Esophagus muscularis mucosa (tissue), 4 donors: ENCODE measurements at regions not wholly inside any gene's neighbourhood (a gene's known extent, or its start where the extent isn't known, plus 50 kb on each side); places are given as distances from the start of the nearest gene placed in this dataset.

ENCODE experiments used
- DNase-seq: peaks from one replicate; pipeline ENCODE4 v3.0.0-alpha.2; 2017; ENCODE audit errors: extremely low spot score
- H3K27ac ChIP-seq, 4 donors: fragments of 200-600 bp; sonication (generic); replicated peaks in 1 of 4; 1 replicate in 3 of 4; 2 replicates in 1 of 4; pipeline ENCODE4 v1.5.1; 2016 to 2019; ENCODE audit warnings: mild to moderate bottlenecking in 1 of 4
- H3K27me3 ChIP-seq, 4 donors: fragments of 200-600 bp; sonication (generic); one replicate each; pipeline versions ENCODE4 v1.5.1 to v1.6.0; 2016 to 2019
- H3K36me3 ChIP-seq, 4 donors: fragments of 200-600 bp; sonication (generic); one replicate each; pipeline ENCODE4 v1.5.1; 2016 to 2019
- H3K4me1 ChIP-seq, 4 donors: fragments of 200-600 bp; sonication (generic); one replicate each; pipeline ENCODE4 v1.5.1; 2016 to 2019
- H3K4me3 ChIP-seq, 4 donors: fragments of 200-600 bp; sonication (generic); 1 replicate in 2 of 4; 2 replicates in 2 of 4; pipeline ENCODE4 v1.5.1; 2016 to 2019; ENCODE audit warnings: mild to moderate bottlenecking in 4 of 4, moderate library complexity in 1 of 4
- H3K9me3 ChIP-seq, 4 donors: fragments of 200-600 bp; sonication (generic); 1 replicate in 3 of 4; 2 replicates in 1 of 4; pipeline ENCODE4 v1.5.1; 2016 to 2019
- EP300 ChIP-seq: sonication (generic); formaldehyde crosslinking; IDR thresholded peaks from one replicate; pipeline ENCODE4 v1.6.1; 2017; ENCODE audit warnings: antibody characterized with exemption
- POLR2A ChIP-seq: fragments of 450-650 bp; IDR thresholded peaks from one replicate; pipeline ENCODE4 v1.6.1; 2017; ENCODE audit warnings: antibody characterized with exemption, moderate library complexity, mild to moderate bottlenecking, low read depth
- POLR2AphosphoS5 ChIP-seq, 2 donors: sonication (generic); formaldehyde crosslinking; IDR thresholded peaks; one replicate each; pipeline ENCODE4 v1.6.1; 2017; ENCODE audit warnings: antibody characterized with exemption in 2 of 2
- WGBS: methylation state at CpG from one replicate; pipeline ENCODE4 v1.1.5; 2018; 5-methylcytosine and 5-hydroxymethylcytosine counted together
- intact Hi-C: fragments of 100-400 bp; cut with DNase I; formaldehyde crosslinking; loops from one replicate; pipeline ENCODE4 v1.15.1; 2023
- TF ChIP-seq, protein P1 (sequence below), 3 experiments: fragments of 200-600 bp in 2 of 3; fragments of 450-650 bp in 1 of 3; sonication (generic) in 2 of 3; IDR thresholded peaks; one replicate each; pipeline ENCODE4 v1.5.1; 2017 to 2019; ENCODE audit warnings: antibody characterized with exemption in 3 of 3, mild to moderate bottlenecking in 2 of 3, moderate library complexity in 1 of 3

DNA sequence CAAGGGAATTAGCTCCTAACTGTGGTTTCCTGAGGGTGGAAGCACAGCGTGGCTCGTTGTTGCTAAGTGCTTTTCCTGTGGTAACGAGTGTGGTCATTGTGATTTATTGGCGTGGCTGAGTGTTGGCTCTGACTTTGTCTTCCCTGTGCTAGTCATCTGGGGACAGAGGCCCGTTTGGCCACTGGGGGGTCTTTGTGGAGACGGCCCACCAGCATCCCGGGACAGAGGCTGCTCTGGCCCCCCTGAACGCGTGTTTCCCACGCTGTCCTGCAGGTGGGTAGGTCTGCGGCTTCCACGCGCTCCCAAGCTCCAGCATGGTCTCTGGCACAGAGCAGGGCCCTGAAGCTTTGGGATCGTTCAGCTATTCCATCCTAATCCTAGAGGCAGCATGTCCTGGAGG lies 1040.0 kb downstream of the TBC1D22A start:
- H3K4me1 ChIP-seq: no peaks in the 10 kb centered on the region
- TF ChIP-seq EP300: no peak
- TF ChIP-seq POLR2A: no peak
- no peak for TF ChIP-seq POLR2AphosphoS5 (IDR thresholded peaks at IDR 0.05)
- TF ChIP-seq, protein P1, sequence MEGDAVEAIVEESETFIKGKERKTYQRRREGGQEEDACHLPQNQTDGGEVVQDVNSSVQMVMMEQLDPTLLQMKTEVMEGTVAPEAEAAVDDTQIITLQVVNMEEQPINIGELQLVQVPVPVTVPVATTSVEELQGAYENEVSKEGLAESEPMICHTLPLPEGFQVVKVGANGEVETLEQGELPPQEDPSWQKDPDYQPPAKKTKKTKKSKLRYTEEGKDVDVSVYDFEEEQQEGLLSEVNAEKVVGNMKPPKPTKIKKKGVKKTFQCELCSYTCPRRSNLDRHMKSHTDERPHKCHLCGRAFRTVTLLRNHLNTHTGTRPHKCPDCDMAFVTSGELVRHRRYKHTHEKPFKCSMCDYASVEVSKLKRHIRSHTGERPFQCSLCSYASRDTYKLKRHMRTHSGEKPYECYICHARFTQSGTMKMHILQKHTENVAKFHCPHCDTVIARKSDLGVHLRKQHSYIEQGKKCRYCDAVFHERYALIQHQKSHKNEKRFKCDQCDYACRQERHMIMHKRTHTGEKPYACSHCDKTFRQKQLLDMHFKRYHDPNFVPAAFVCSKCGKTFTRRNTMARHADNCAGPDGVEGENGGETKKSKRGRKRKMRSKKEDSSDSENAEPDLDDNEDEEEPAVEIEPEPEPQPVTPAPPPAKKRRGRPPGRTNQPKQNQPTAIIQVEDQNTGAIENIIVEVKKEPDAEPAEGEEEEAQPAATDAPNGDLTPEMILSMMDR (IDR thresholded peaks at IDR 0.05): no peak
- DNase-seq: no peak
- H3K4me3 ChIP-seq: no peak overlapping the region
- no peak overlapping the region for H3K27ac ChIP-seq
- H3K27me3 ChIP-seq: peaks cover 0 to 31% (median 0%) of the 10 kb centered on the region in 4 donors
- WGBS: 83% methylated on average over 14 of the region's 14 CpGs
- H3K36me3 ChIP-seq: no peaks in the 10 kb centered on the region
- H3K9me3 ChIP-seq: peaks cover 0 to 38% (median 8%) of the 10 kb centered on the region in 4 donors
- intact Hi-C loops: no loop called here

DNA sequence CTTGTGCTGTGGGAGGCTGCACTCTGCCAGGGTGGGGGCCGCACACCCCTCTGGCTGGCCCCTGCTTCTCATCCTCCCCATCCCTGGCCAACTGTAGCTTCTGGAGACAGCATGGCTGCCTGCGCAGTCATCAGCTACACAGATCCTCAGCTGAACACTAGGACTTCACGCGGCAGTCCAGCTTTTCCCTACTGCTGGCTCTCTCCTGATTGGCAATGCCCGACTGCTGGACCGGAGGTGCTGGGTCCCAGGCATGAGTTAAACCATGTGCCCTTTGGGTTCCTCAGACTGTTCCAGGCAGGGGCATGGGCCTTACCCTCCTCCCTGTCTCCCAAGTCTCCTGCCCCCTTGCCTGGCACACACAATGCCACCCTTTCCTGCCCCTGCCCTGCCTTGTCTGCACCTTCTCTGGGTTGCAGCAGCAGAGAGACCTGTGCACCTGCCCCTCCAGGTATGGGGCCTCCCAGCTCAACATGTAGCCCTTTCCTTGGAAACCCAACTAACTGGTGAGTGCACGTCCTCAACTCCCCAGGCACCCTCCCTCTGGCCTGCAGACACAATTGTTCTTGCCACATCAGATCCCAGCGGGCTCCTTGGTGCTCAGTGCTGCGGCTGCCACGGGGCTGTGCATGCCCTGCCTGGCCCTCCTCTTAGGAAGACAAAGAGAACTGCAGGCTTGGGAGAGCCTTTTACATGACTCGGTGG lies 1039.2 kb downstream of the TBC1D22A start:
- WGBS: 71% methylated on average over 8 of the region's 11 CpGs
- Histone ChIP-seq H3K27me3 (peaks cover 0 to 23% (median 0%) of the 10 kb centered on the region in 4 donors), H3K4me3 (no peak overlapping the region), H3K36me3 (no peaks in the 10 kb centered on the region), H3K27ac (no peak overlapping the region), H3K9me3 (peaks cover 0 to 38% (median 8%) of the 10 kb centered on the region in 4 donors), H3K4me1 (no peaks in the 10 kb centered on the region)
- TF ChIP-seq EP300 (no peak), POLR2AphosphoS5 (IDR thresholded peaks at IDR 0.05) (no peak), POLR2A (no peak)
- TF ChIP-seq, protein P1 (IDR thresholded peaks at IDR 0.05): no peak
- DNase-seq: no peak
- intact Hi-C loops: no loop called here

DNA sequence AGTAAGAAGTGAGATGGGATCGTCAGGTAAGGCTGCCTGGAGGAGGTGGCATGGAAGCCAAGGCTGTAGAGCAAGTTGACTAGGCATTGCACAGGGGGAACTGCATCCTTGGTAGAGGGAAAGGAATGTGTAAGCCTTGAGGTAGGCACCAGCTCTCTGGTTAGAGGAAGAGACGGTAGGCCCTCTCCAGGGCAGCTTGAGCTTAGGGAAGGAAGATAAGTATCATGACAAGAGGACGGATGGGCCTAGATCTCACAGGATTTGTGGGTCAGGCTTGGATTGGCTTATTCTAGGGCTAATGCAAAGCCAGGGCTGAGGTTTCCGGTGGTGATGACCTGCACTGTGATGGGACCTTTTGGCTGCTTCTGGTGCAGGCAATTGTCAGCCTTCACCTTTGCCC lies 1035.8 kb downstream of the TBC1D22A start:
- no peak for DNase-seq
- Histone ChIP-seq H3K9me3 (peaks cover 0 to 21% (median 0%) of the 10 kb centered on the region in 4 donors), H3K4me3 (no peak overlapping the region), H3K36me3 (no peaks in the 10 kb centered on the region), H3K27ac (no peak overlapping the region), H3K4me1 (no peaks in the 10 kb centered on the region), H3K27me3 (peaks cover 0 to 16% (median 0%) of the 10 kb centered on the region in 4 donors)
- TF ChIP-seq POLR2A: no peak
- TF ChIP-seq, protein P1 (IDR thresholded peaks at IDR 0.05): no peak
- TF ChIP-seq POLR2AphosphoS5 (IDR thresholded peaks at IDR 0.05): no peak
- TF ChIP-seq EP300: no peak
- 75% methylated on average over 4 of the region's 4 CpGs for WGBS
- intact Hi-C loops: no loop called here

DNA sequence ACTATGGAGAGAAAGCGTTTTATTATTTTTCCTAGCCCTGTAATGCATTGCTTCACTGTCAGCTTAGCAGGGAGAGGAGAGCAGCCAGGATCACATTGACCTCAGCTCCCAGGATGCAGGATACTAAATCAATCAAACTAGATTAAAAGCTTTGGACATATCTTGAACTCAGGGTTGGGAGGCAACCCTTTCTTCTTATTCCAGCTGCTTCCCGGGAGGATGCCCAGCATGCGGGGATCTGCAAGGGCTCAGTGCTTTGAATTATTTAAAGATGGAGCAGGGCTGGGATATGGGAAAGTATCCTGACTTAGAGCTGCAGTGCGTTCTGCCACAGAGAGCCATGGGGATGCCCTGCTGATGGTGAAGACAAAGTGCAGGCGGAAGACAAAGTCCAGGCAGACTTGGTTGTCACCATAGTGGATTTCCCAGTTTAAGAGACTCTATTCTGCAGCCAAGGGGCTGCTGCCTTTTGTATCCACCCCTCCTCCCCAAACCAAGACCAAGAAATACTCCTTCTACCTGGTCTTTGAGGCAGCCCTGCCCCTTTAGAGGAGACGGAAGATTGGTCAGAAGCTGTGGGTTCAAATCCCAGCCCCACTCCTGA lies 1035.0 kb downstream of the TBC1D22A start:
- H3K27ac ChIP-seq: no peak overlapping the region
- H3K4me1 ChIP-seq: no peaks in the 10 kb centered on the region
- TF ChIP-seq POLR2A (no peak), EP300 (no peak), POLR2AphosphoS5 (IDR thresholded peaks at IDR 0.05) (no peak)
- TF ChIP-seq, protein P1 (IDR thresholded peaks at IDR 0.05): no peak
- no peaks in the 10 kb centered on the region for H3K36me3 ChIP-seq
- peaks cover 0 to 21% (median 0%) of the 10 kb centered on the region in 4 donors for H3K9me3 ChIP-seq
- no peak overlapping the region for H3K4me3 ChIP-seq
- WGBS: 55% methylated on average over 5 of the region's 6 CpGs
- intact Hi-C loops: no loop called here
- no peak for DNase-seq
- peaks cover 0 to 8% (median 0%) of the 10 kb centered on the region in 4 donors for H3K27me3 ChIP-seq
